Osteoblast (primary cell): ENCODE measurements at regions not wholly inside any gene's neighbourhood (a gene's known extent, or its start where the extent isn't known, plus 50 kb on each side); places are given as distances from the start of the nearest gene placed in this dataset.

Source experiments
- DNase-seq: peaks from one replicate; pipeline ENCODE4 v3.0.0; 2011; ENCODE audit warnings: low spot score, mixed read lengths; ENCODE audit not compliant: insufficient read length; ENCODE audit errors: missing footprints
- H2AFZ ChIP-seq: 2 replicates; pipeline ENCODE4 v1.6.0; 2011; ENCODE audit warnings: mild to moderate bottlenecking, low read length
- H3K27ac ChIP-seq: 2 replicates; pipeline ENCODE4 v1.5.1; 2011; ENCODE audit warnings: mild to moderate bottlenecking, low read depth, low read length, moderate library complexity
- H3K27me3 ChIP-seq: 2 replicates; pipeline ENCODE4 v1.6.0; 2012; ENCODE audit warnings: mild to moderate bottlenecking, control low read depth, inconsistent platforms, low read length, moderate library complexity; ENCODE audit not compliant: insufficient read depth
- H3K36me3 ChIP-seq: 2 replicates; pipeline ENCODE4 v1.5.1; 2011; ENCODE audit warnings: mild to moderate bottlenecking, low read length, control low read depth, moderate library complexity; ENCODE audit not compliant: insufficient read depth
- H3K4me1 ChIP-seq: 2 replicates; pipeline ENCODE4 v1.5.1; 2011; ENCODE audit warnings: mild to moderate bottlenecking, low read length, control low read depth, moderate library complexity; ENCODE audit not compliant: insufficient read depth
- H3K4me2 ChIP-seq: 2 replicates; pipeline ENCODE4 v1.6.0; 2011; ENCODE audit warnings: mild to moderate bottlenecking, low read length; ENCODE audit not compliant: insufficient read depth
- H3K4me3 ChIP-seq: fragments of 200-600 bp; sonication (generic); 3 replicates; pipeline ENCODE4 v1.5.1; 2012; ENCODE audit warnings: mild to moderate bottlenecking, low read length, inconsistent platforms; ENCODE audit not compliant: insufficient read depth
- H3K79me2 ChIP-seq: 2 replicates; pipeline ENCODE4 v1.6.0; 2012; ENCODE audit warnings: mild to moderate bottlenecking, low read length, control low read depth, inconsistent platforms; ENCODE audit not compliant: insufficient read depth
- H3K9me3 ChIP-seq: 2 replicates; pipeline ENCODE4 v1.5.1; 2011; ENCODE audit warnings: low read depth, low read length, control low read depth
- H4K20me1 ChIP-seq: 2 replicates; pipeline ENCODE4 v1.6.0; 2012; ENCODE audit warnings: mild to moderate bottlenecking, low read length, control low read depth; ENCODE audit not compliant: insufficient read depth
- TF ChIP-seq, protein P1 (sequence below): IDR thresholded peaks from 2 replicates; pipeline ENCODE4 v1.5.1; 2011; ENCODE audit warnings: mild to moderate bottlenecking, low read depth, low read length, moderate library complexity; ENCODE audit errors: extremely low read depth

DNA sequence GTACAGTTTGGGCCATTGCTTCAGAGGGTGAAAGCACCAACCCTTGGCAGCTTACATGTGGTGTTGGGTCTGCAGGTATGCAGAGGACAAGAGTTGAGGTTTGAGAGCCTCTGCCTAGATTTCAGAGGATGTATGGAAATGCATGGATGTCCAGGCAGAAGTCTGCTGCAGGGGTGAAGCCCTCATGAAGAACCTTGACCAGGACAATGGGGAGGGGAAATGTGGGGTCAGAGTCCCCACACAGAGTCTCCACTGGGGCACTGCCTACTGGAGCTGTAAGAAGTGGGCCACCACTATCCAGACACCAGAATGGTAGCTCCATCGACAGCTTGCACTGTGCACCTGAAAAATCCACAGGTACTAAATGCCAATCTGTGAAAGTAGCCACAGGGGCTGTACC lies 113.6 kb upstream of the SPATA31C2 start:
- TF ChIP-seq, protein P1, sequence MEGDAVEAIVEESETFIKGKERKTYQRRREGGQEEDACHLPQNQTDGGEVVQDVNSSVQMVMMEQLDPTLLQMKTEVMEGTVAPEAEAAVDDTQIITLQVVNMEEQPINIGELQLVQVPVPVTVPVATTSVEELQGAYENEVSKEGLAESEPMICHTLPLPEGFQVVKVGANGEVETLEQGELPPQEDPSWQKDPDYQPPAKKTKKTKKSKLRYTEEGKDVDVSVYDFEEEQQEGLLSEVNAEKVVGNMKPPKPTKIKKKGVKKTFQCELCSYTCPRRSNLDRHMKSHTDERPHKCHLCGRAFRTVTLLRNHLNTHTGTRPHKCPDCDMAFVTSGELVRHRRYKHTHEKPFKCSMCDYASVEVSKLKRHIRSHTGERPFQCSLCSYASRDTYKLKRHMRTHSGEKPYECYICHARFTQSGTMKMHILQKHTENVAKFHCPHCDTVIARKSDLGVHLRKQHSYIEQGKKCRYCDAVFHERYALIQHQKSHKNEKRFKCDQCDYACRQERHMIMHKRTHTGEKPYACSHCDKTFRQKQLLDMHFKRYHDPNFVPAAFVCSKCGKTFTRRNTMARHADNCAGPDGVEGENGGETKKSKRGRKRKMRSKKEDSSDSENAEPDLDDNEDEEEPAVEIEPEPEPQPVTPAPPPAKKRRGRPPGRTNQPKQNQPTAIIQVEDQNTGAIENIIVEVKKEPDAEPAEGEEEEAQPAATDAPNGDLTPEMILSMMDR: no peak

DNA sequence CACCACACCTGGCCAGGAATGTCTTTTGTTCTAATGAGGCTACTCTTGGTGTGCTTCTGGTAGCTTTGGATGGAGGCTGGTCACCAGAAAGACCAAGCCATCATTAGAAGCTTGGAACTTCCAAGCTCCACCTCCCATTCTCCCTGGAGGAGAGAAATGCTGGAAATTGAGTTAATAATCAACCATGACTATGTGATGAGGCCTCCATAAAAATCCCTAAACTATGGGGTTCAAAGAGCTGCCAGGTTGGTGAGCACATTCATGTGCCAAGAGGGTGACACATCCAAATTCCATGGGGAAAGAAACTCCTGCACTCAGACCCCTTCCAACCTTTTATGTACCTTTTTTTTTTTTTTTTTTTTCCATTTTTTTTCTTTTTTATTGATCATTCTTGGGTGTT lies 105.5 kb upstream of the SPATA31C2 start:
- H3K27me3 ChIP-seq: peaks cover 3% of the 10 kb centered on the region
- no peaks in the 10 kb centered on the region for H3K79me2 ChIP-seq
- no peak overlapping the region for H3K27ac ChIP-seq
- DNase-seq: no peak
- H3K9me3 ChIP-seq: no peaks in the 10 kb centered on the region
- TF ChIP-seq, protein P1: no peak
- no peaks in the 10 kb centered on the region for H3K36me3 ChIP-seq
- H2AFZ ChIP-seq: no peak overlapping the region
- H3K4me2 ChIP-seq: no peak overlapping the region
- H3K4me1 ChIP-seq: no peaks in the 10 kb centered on the region
- no peak overlapping the region for H3K4me3 ChIP-seq
- H4K20me1 ChIP-seq: no peaks in the 10 kb centered on the region

More for the DNA sequence above, 113.6 kb upstream of the SPATA31C2 start:
- Histone ChIP-seq H4K20me1 (no peaks in the 10 kb centered on the region), H2AFZ (no peak overlapping the region), H3K27me3 (peaks cover 3% of the 10 kb centered on the region), H3K9me3 (no peaks in the 10 kb centered on the region), H3K79me2 (no peaks in the 10 kb centered on the region), H3K27ac (no peak overlapping the region), H3K4me2 (no peak overlapping the region), H3K4me3 (no peak overlapping the region), H3K4me1 (no peaks in the 10 kb centered on the region), H3K36me3 (no peaks in the 10 kb centered on the region)
- DNase-seq: no peak

DNA sequence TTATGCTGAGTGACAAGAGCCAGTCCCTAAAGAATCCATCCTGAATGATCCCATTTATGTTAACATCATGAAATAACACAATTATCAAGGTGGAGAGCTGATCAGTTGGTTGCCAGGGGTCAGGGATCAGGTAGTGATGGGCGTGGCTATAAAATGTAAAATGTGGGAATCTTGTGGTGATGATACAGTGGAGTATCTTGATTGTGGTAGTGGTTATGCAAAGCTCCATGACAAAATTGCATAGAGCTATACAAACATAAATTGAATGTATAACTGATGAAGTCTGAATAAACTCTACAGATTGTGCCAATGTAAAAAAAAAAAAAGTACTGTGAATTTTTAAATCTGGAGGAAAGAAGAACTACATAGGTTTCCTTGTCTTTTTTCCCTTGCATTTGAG lies 104.6 kb upstream of the SPATA31C2 start:
- Histone ChIP-seq H3K4me1 (no peaks in the 10 kb centered on the region), H3K36me3 (no peaks in the 10 kb centered on the region), H3K9me3 (no peaks in the 10 kb centered on the region), H2AFZ (no peak overlapping the region), H3K27ac (no peak overlapping the region), H4K20me1 (no peaks in the 10 kb centered on the region), H3K4me3 (no peak overlapping the region), H3K27me3 (peaks cover 3% of the 10 kb centered on the region), H3K4me2 (no peak overlapping the region), H3K79me2 (no peaks in the 10 kb centered on the region)
- no peak for DNase-seq
- TF ChIP-seq, protein P1: no peak

DNA sequence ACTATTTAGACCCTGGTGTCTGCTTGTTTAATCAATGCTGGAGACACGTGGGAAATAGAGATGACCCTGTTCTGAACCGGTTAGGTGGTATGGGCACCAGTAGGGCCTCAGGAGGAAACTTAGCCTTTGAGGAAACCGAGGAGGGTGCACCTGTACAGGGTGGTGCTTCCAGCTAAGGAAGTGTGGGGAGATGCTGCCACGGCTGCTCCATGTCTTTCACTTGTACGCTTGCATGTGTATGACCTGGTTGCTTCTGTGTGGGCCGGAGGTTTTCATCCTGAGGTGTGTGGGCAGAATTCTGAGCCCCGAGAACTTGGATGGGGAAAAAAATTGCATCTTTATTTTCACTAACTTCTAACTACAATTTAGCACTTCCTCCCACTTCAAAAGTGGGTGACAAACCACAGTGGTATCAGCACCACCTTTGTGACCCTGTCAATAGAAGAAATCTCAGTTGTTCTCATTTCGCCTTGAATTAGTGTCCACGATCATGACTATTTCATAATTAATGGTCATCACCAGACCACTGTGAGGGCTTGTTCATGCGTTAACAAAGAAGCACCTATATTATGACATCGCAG lies 99.8 kb upstream of the SPATA31C2 start:
- Histone ChIP-seq H3K4me1 (no peaks in the 10 kb centered on the region), H3K79me2 (no peaks in the 10 kb centered on the region), H3K27ac (no peak overlapping the region), H4K20me1 (no peaks in the 10 kb centered on the region), H3K36me3 (no peaks in the 10 kb centered on the region), H2AFZ (no peak overlapping the region), H3K27me3 (no peaks in the 10 kb centered on the region), H3K4me3 (no peak overlapping the region), H3K9me3 (no peaks in the 10 kb centered on the region), H3K4me2 (no peak overlapping the region)
- TF ChIP-seq, protein P1: no peak
- no peak for DNase-seq
